GM13976 (cell line): ENCODE measurements at regions not wholly inside any gene's neighbourhood (a gene's known extent, or its start where the extent isn't known, plus 50 kb on each side); places are given as distances from the start of the nearest gene placed in this dataset.
A peak's percentile ranks its signal among the peaks of the same experiment; 100 is the strongest.

Experiments
- DNase-seq: peaks from one replicate; pipeline ENCODE4 v3.0.0; 2012; ENCODE audit warnings: low spot score
- CTCF ChIP-seq: IDR thresholded peaks from 2 replicates; pipeline ENCODE4 v1.5.1; 2012; ENCODE audit warnings: borderline replicate concordance, mild to moderate bottlenecking; ENCODE audit not compliant: insufficient read depth; ENCODE audit errors: extremely low read depth, missing control alignments, control extremely low read depth
- in situ Hi-C: fragments of 300-500 bp; cut with MboI; formaldehyde crosslinking; loops from one replicate; pipeline ENCODE4 v1.12.0; 2022; ENCODE audit warnings: low sequenced_read_pairs, mixed read lengths, inconsistent platforms; ENCODE audit not compliant: unreplicated experiment

- in situ Hi-C loops = no loop called here
- no peak for DNase-seq
- no peak for TF ChIP-seq CTCF
Measured at GRCh38 chr11:8808226-8808585, 102.8 kb upstream of the AKIP1 start.

- DNase-seq = no peak
- in situ Hi-C loops = no loop called here
- TF ChIP-seq CTCF = no peak
Measured at GRCh38 chr11:8809241-8809938, 101.6 kb upstream of the AKIP1 start.

GRCh38 chr11:8809939-8810539 lies 101.0 kb upstream of the AKIP1 start:
- TF ChIP-seq CTCF = no peak
- in situ Hi-C loops = no loop called here
- DNase-seq = no peak

GRCh38 chr11:8810540-8811301 lies 100.3 kb upstream of the AKIP1 start:
- peak; percentile 75 for DNase-seq
- in situ Hi-C loops = no loop called here
- no peak for TF ChIP-seq CTCF

GRCh38 chr11:8811571-8811970 lies 99.4 kb upstream of the AKIP1 start:
- no peak for TF ChIP-seq CTCF
- no peak for DNase-seq
- in situ Hi-C loops = no loop called here

GRCh38 chr11:8812438-8812837 lies 98.6 kb upstream of the AKIP1 start:
- in situ Hi-C loops = no loop called here
- no peak for TF ChIP-seq CTCF
- no peak for DNase-seq
